ENCODE measurements at regions not wholly inside any gene's neighbourhood (a gene's known extent, or its start where the extent isn't known, plus 50 kb on each side); places are given as distances from the start of the nearest gene placed in this dataset.

- no peak for DNase-seq
These were observed 111.3 kb upstream of the UQCRFS1 start for GRCh38 chr19:29324291-29324680.

- DNase-seq = no peak
These were observed 111.8 kb upstream of the UQCRFS1 start for GRCh38 chr19:29324717-29325116.

DNA sequence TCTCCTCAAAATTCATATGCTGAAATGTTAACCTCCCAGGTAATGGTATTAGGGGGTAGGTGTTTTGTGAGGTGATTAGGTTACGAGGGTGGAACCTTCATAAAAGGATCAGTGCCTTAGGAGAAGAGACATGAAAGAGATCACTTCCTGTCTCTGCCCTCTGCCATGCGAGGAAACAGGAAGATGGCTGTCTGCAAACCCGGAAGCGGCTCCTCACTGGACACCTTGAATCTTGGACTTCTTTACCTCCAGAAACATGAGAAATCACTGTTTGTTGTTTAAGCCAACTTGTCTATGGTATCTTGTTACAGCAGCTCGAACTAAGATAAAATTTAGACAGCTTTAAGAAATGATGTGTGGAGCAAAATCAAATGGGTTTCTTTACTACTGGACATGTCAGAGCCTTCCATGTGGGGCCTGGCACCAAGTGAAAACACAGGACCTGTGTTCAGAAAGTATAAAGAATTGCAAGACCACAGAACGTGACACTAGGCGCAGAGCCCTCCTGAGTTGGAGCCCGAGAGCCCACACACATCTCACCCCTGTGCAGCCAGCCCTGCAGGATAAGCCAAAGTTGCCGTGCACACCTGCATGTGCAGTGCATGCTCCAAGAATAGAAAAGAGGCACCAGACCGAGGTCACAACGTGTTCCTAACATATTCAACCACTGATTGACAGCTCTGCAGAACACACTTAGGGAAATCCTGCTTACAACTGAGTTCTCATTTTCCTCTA is 112.5 kb upstream of the UQCRFS1 start:
- no peak for DNase-seq

DNA sequence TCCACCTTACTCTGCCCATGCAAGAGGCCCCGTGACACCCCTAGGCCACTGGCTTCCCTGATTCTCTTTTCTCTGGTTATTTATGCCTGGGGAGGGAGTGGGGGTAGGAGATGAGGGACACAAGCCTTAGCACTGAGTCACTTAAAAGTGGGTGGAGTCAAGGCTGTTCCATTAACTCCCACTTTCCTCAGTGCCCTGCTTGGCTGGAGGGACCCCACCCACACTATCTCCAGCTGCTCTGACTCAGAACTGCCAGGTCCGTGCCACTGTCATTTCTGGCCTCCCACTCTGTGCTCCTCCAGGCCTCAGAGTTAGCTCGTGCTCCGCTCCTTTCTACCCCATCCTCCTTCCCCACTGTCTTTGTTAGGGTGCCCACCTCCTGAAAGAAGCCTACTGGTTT is 113.4 kb upstream of the UQCRFS1 start:
- DNase-seq = no peak

GRCh38 chr19:29326849-29327840 is 114.2 kb upstream of the UQCRFS1 start:
- DNase-seq = no peak

GRCh38 chr19:29328586-29328985 is 115.6 kb upstream of the UQCRFS1 start:
- DNase-seq = no peak

- no peak for DNase-seq
These were observed 116.6 kb upstream of the UQCRFS1 start for GRCh38 chr19:29329460-29330134.

GRCh38 chr19:29336425-29336824 is 123.5 kb upstream of the UQCRFS1 start:
- DNase-seq = no peak

DNA sequence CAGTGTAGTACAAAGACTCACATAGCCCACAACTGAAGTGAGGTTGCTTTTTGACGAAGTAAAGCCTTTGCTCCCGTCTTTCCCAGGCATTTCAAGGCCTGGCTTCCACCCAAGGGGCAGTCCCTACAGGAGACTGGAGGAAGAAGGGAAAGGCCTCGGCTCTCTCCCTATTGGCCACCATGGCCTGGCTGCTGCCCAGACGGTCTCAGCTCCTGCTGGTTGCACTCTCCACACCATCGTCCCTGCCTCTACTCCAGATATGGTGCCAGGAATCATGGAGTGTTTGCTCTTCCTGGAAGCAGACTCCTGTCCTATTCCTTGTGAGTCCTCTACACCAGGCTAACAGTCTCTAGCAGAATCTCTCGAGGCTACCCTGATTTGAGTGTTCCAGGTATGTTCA is 124.1 kb upstream of the UQCRFS1 start:
- no peak for DNase-seq

GRCh38 chr19:29338480-29338879 is 125.5 kb upstream of the UQCRFS1 start:
- no peak for DNase-seq

GRCh38 chr19:29342721-29343120 is 129.8 kb upstream of the UQCRFS1 start:
- DNase-seq = no peak

- no peak for DNase-seq
These were observed 151.3 kb upstream of the UQCRFS1 start for GRCh38 chr19:29364224-29364726.

- DNase-seq = no peak
These were observed 152.0 kb upstream of the UQCRFS1 start for GRCh38 chr19:29364999-29365398.

DNA sequence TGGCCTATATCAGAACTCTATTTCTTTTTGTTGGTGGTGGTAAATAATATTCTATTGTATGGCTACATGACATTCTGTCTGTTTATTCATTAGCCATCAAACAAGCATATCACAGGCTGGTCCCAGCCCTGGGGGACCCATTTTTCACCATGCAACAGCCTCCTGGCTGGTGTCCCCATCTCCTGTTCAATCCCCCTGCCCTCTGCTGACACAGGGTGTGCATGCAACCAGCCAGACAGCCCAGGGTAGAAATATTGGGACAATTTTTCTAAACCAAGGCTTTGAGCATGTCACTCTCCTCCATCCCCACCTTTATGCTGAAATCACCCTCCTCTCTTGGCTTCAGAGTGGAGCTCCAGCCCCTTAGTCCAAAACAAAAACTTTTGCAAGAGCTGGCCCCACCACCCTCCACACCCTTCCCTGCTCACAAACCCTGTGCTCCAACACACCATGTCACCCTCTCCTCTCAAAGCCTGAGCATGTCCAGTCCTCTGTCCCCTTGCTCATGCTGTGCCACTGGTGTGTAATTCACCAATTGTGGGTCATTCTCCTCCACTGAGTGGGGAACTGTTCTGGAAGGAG is 153.0 kb upstream of the UQCRFS1 start:
- no peak for DNase-seq

- DNase-seq = no peak
These were observed 153.8 kb upstream of the UQCRFS1 start for GRCh38 chr19:29366757-29367156.

DNA sequence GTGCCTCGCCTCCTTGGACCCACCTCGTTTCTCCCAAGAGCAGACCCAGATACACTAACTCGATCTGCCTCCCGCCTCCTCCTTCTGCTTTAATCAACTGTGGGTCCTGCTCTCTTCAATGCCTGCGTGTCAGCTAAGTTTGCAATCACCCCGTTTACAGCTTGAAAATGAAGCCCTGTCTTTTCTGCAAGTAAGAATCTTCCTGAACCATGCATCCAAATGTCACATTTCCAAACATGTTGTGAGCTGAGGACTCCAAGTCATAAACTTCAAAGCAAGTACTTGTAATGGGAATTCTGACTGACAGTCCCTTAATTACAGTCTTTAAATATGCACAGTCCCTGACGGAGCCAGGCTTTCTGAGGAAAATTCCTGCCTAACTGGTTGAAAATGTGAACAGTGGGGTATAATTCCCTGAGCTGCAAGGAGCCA is 154.9 kb upstream of the UQCRFS1 start:
- DNase-seq = no peak

GRCh38 chr19:29370276-29370675 is 155.5 kb upstream of the VSTM2B start:
- DNase-seq = no peak

DNA sequence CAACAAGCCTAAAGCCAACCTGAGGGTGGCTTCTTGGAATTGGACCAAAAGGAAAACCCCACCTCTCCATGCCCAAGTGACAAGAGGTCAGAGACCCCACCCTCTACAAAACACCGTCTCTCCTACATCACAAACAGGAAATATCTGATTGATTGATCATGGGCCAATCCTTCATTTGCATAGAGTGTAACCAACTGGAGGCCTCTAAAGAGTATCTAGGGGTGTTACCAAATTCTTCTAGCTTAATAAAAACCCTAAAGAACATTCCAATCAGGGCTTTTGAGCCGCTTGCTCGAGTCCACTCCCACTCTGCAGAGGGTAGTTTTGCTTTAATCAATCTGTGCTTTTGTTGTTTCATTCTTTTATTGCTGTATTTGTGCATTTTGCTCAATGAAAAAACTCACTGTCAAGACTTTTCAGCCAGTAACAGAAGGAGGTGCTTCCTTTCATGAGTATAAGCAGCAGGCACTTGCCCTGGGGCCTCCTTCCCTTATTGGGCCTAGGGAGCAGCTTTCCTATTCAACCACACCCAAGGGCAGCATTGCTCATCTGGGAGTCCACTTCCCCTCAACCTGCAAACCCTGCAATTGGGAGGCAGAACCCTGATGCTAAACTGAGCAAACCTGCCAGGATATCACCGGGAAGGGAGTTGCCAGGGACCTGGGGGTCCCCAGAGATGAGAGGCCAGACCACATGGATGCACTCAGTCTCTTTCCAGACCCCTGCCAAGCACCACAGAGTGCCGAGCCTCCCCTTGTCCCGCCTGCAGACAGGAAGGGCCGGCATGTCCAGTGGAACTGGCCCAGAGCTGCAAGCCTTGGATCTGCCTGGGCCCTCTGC is 154.3 kb upstream of the VSTM2B start:
- no peak for DNase-seq

DNA sequence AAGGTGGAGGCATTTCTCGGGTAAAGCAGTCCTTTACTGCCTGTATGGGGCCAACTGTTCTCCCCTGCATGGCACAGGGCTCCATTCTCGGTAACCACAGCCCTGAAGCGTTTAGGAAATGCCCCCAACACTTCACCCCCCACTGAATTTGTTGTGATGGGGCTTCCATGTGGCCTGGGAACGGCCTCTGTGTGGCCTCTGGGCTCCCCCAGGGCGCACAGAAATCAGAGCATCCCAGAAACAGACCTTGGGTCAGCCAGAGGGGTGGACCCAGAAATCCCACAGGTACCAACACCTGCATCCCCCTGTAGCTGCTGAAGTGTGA is 153.7 kb upstream of the VSTM2B start:
- DNase-seq = no peak

GRCh38 chr19:29372461-29372860 is 153.3 kb upstream of the VSTM2B start:
- no peak for DNase-seq

GRCh38 chr19:29372921-29373797 is 152.6 kb upstream of the VSTM2B start:
- no peak for DNase-seq
